ENCODE measurements at regions not wholly inside any gene's neighbourhood (a gene's known extent, or its start where the extent isn't known, plus 50 kb on each side); places are given as distances from the start of the nearest gene placed in this dataset.

DNA sequence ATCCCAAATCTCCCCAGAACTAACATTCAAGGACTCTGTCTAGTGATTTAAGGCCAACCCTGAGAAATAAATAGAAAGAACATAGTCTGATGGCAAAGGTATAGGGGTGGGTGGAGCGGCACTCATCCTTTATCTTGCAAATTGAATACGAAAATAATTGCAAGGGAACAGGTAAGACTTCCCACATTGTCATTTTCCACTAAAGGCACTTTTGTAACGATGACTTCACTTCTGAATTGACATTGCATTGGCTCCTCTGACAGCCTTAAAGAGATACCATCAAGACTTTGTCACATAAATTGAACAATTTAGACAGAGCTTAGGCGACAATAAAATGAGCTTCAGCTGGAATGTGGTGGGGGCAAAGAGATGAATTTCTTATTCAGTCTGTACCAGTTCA lies 75.3 kb upstream of the PLCL2 start:
- no peak for DNase-seq (ENCODE audit: low read depth)

- DNase-seq (ENCODE audit: low read depth), result no peak
These were observed 74.8 kb upstream of the PLCL2 start for GRCh38 chr3:16809993-16810392.

DNA sequence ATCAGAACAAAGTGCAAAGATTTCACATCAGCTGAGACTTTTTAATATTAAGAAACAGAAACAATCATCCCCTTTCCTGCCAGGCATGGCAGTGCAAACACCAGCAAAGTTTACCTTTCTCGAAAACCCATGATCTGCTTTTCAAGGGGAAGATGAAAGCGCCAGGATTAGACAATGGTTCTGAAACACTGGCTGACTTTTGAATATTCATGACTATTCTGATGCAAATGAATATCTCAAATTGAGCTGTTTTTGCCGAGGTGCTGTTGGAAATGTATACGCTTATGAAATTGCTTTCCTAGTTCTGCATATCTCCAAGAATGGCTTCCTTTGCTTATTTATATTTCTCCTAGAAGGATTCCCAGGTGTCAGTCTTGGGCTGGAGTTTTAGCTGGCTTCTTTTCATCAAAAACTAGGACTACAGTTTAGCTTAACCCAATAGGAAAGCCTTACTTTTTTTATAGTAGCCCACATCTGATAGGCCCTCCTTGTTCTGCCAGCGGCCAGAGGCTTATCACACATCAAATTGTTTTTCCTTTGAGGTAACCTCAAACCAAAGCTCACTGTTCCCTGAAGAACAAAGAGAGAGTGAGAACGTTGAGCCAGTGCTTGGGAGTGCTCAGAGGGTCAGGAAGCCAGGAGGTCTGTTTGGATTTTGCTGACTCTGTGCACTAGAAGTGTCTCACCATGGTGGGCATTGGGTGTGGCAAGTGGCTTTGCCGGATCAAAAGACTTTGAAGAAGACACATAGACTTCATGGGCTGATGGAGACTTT lies 74.0 kb upstream of the PLCL2 start:
- DNase-seq (ENCODE audit: low read depth), result no peak

- DNase-seq (ENCODE audit: low read depth), result no peak
These were observed 72.8 kb upstream of the PLCL2 start for GRCh38 chr3:16811950-16812349.

DNA sequence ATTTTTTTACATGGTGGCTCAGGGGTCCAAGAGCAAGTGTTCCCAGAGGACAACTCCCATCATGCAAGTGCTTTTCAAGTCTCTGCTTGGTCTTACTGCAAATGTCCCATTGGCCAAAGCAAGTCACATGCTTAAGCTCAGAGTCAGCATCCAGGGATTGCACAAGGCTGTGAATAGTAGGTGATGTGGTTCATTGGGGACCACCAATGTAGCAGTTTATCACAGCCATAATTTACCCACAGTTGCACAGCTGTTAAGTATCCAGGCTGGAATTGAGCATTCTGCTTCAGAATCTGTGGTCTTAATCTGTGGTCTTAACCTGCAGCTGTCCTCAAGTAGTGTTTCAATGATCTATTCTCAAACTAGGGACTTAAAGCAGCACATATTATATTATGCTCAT lies 71.4 kb upstream of the PLCL2 start:
- no peak for DNase-seq (ENCODE audit: low read depth)

DNA sequence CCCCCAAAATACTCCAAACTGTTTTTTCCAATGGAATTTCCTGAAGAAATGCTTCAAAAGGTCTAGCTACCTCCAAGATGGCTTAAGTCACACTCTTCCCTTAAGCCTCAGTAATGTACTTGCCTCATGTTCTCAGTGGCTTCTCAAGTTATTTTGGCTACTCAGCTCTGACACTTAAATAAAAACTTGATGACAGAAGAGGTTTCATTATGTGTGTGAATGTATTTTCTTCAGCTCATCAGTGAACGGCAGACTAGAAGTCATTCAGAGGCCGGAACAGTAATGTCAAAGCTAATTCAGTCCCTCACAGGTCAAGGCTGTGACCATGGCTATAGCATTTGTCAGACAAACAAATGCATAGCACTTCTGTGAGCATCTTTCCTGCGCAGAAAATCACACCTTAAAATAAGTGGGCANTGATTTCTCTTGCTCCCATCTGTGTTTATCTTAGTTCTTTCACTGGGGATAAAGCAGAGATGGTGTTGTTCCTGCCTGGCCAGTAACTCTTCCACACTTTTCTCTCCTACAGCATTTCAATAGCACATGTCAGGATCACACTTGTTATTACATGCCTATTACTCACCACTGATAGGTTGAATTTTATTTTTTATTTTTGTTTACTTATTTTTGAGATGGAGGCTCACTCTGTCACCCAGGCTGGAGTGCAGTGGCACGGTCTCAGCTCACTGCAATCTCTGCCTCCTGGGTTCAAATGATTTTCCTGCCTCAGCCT lies 68.5 kb upstream of the PLCL2 start:
- DNase-seq (ENCODE audit: low read depth), result no peak

DNA sequence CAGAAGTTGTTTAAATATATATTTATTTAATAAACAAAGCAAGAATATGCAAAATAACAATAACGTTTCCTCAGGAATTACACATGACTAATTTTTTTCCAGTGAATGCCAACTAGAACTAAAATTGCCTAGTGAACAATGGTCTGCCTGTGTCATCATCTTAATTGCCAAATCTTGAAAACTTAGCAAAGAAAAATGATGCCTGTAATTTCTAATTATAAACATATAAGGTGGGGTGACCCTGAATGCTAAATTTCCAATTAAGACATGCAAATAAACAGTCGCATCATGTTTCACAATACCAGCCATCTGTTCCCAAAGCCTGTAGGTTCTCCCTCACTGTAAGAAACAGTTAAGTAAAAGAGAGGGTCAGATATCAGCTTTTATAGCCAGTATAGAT lies 67.6 kb upstream of the PLCL2 start:
- no peak for DNase-seq (ENCODE audit: low read depth)

- DNase-seq (ENCODE audit: low read depth), result no peak
These were observed 66.6 kb upstream of the PLCL2 start for GRCh38 chr3:16818194-16818593.

DNA sequence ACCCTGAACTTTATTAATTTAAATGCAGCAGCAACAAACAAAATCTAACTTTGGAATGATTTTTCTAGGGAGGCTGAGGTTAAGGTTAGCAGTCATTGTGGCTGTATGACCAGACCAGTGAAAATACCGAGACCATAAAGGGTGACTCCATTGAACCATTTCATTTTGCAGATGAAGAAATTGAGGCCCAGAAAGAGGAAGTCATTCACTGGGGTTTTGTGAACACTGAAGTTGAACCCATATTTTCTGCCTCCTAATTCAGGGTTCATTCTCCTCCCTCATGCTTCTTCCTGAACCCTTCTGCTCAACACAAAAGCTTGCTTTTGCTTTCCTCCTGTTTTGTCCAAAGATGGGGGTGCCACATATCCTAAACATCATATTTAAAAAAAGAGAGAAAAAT lies 65.8 kb upstream of the PLCL2 start:
- DNase-seq (ENCODE audit: low read depth), result no peak

DNA sequence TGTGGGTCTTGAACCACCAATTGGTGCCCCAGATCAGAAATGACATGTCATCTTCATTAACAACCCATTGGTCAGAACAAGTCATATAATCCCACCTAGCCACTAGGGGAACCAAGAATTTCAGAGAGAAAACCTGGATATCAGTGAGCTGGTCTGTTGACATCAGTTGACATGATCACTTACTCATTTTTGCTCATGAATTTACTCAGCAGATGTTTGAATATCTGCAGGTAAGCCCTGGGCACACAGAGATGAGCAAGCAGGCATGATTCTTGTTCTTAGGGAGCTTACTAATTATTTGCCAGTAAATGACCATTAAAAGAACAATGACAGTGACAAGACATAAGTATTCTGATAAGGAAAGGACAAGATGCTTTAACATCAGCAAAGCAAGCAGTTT lies 64.3 kb upstream of the PLCL2 start:
- DNase-seq (ENCODE audit: low read depth), result no peak

DNA sequence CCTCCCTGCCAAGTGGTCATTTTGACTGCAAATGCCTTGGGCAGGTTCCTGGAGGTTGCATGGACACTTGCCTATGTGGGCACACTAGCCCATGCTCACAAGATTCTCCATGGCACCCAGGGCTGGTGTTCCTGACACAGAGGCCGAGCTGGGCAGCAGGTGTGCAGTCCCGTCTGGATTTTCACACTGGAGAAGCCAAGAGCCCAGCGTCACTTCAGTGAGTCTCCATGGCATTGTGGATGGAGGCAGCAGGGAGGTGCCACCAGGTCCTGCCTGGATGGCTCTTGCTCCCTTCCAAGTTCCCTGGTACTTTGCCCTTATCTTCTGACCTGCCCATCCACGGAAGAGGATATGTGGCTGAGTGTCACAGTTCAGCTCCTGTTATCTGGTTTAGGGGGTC lies 63.7 kb upstream of the PLCL2 start:
- no peak for DNase-seq (ENCODE audit: low read depth)

- DNase-seq (ENCODE audit: low read depth), result no peak
These were observed 60.6 kb upstream of the PLCL2 start for GRCh38 chr3:16824081-16824696.

DNA sequence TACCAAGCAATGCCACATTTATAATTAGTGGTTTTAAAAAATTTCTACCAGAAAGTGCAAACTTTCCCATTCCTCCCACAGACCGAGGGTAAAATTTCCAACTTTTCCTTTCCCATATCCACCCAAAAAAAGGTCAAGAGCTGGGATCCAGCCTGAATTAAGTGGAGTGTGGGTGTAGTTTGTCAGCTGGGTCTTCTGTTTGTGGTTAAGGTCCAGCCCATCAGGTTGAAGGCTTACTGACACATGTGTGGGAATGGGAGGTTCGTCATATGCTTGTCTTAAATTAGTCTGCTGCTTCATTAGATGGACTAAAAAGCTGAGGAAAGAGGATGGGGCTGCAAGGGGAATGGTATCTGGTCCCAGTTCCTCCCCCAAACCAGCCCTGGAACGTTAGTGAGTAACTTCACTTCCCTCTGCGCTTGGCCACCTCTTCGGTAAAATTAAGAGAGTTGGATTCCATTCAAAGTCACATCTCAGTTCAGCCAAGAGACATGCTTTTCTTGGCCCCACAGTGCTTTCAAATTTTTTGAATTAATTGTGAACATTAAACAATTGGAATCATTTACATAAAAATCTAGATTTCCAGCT lies 59.0 kb upstream of the PLCL2 start:
- no peak for DNase-seq (ENCODE audit: low read depth)

DNA sequence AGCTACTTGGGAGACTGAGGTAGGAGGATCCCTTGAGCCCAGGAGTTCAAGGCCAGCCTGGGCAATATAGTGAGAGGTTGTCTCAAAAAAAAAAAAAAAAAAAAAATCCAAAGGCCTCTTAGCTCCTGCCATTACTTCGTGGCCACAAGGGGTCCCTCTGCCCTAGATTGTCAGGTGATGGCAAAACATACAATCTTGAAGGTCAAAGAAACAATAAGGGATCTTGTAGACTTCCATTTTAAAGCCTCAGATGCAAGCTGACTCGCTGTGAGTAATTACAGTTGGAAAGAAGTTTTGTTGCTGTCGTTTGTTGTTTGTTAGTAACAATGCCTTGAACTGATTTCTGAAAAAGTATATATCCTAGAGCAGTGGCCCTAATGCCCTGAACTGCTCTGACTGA lies 55.9 kb upstream of the PLCL2 start:
- DNase-seq (ENCODE audit: low read depth), result no peak

GRCh38 chr3:16831846-16832245 lies 52.9 kb upstream of the PLCL2 start:
- DNase-seq (ENCODE audit: low read depth), result no peak

DNA sequence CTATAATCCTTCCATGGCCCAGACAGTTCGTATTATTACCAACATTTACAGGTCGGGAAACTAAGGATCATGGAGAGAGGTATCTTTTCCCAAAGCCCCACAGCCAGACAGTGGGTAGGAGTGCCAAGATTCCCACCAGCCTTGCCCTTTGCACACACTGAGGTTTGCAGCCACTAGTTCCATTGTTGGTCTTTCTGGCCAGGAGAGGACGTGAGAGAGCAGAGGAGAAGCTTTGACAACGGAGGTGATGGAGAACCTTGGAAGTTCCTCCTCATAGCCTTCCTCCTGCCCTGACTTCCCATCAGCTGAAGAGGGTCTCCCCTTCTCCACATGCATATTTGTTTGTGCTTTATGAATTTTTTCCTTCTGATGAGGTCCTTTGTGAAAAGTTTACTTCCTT lies 50.5 kb upstream of the PLCL2 start:
- no peak for DNase-seq (ENCODE audit: low read depth)

DNA sequence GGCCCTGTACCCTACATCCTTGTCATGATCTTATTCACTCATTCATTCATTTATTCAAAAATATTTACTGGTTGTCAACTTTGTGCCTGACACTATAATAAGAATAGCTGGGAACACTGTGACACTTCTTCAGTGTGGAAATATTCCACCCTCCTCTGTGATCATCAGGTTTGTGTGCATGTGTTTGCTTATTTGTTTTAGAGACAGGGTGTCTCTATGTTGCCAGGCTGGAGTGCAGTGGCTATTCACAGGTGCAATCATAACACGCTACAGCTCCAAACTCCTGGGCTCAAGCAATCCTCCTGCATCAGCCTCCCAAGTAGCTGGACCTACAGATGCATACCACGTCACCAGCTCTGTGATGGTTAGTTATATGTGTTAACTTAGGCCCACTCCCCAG lies 50.0 kb upstream of the PLCL2 start:
- no peak for DNase-seq (ENCODE audit: low read depth)

All from stromal cell of bone marrow (primary cell).